WERI-Rb-1 (cell line): ENCODE measurements at regions not wholly inside any gene's neighbourhood (a gene's known extent, or its start where the extent isn't known, plus 50 kb on each side); places are given as distances from the start of the nearest gene placed in this dataset.
"Not testable (repeated sequence)": the region's sequence is repeated elsewhere in the genome, so short reads cannot be mapped to it uniquely, and the experiment has no call there.

Experiments
- DNase-seq: peaks from one replicate; pipeline ENCODE4 v3.0.0-alpha.2; 2020
- H3K27ac ChIP-seq: fragments of 250-450 bp; sonication (Bioruptor Pico); 2 replicates; pipeline ENCODE4 v1.5.1; 2020; ENCODE audit warnings: mild to moderate bottlenecking, moderate library complexity
- H3K27me3 ChIP-seq: fragments of 250-450 bp; sonication (Bioruptor Pico); 2 replicates; pipeline ENCODE4 v1.5.1; 2021; ENCODE audit warnings: mild to moderate bottlenecking, low read depth, moderate library complexity; ENCODE audit not compliant: insufficient read depth, severe bottlenecking
- H3K36me3 ChIP-seq: fragments of 250-450 bp; sonication (Bioruptor Pico); 2 replicates; pipeline ENCODE4 v1.5.1; 2020; ENCODE audit warnings: mild to moderate bottlenecking, moderate library complexity
- H3K4me3 ChIP-seq: 2 replicates; pipeline ENCODE4 v1.5.1; 2011; ENCODE audit warnings: low read depth, mild to moderate bottlenecking, control low read depth, low read length
- H3K9me3 ChIP-seq: fragments of 250-450 bp; sonication (Bioruptor Pico); 2 replicates; pipeline ENCODE4 v1.5.1; 2021; ENCODE audit warnings: mild to moderate bottlenecking, moderate library complexity; ENCODE audit not compliant: severe bottlenecking
- TF ChIP-seq, protein P1 (sequence below): IDR thresholded peaks from 2 replicates; pipeline ENCODE4 v1.5.1; 2011; ENCODE audit warnings: low read depth, mild to moderate bottlenecking, control low read depth, inconsistent platforms, low read length

GRCh38 chr12:97063292-97063935, 156.4 kb downstream of the NEDD1 start:
- no peak overlapping the region for H3K27ac ChIP-seq
- no peaks in the 10 kb centered on the region for H3K36me3 ChIP-seq
- TF ChIP-seq, protein P1, sequence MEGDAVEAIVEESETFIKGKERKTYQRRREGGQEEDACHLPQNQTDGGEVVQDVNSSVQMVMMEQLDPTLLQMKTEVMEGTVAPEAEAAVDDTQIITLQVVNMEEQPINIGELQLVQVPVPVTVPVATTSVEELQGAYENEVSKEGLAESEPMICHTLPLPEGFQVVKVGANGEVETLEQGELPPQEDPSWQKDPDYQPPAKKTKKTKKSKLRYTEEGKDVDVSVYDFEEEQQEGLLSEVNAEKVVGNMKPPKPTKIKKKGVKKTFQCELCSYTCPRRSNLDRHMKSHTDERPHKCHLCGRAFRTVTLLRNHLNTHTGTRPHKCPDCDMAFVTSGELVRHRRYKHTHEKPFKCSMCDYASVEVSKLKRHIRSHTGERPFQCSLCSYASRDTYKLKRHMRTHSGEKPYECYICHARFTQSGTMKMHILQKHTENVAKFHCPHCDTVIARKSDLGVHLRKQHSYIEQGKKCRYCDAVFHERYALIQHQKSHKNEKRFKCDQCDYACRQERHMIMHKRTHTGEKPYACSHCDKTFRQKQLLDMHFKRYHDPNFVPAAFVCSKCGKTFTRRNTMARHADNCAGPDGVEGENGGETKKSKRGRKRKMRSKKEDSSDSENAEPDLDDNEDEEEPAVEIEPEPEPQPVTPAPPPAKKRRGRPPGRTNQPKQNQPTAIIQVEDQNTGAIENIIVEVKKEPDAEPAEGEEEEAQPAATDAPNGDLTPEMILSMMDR: no peak
- no peak for DNase-seq
- no peak overlapping the region for H3K4me3 ChIP-seq
- H3K9me3 ChIP-seq: no peaks in the 10 kb centered on the region
- H3K27me3 ChIP-seq: peaks cover 5% of the 10 kb centered on the region

DNA sequence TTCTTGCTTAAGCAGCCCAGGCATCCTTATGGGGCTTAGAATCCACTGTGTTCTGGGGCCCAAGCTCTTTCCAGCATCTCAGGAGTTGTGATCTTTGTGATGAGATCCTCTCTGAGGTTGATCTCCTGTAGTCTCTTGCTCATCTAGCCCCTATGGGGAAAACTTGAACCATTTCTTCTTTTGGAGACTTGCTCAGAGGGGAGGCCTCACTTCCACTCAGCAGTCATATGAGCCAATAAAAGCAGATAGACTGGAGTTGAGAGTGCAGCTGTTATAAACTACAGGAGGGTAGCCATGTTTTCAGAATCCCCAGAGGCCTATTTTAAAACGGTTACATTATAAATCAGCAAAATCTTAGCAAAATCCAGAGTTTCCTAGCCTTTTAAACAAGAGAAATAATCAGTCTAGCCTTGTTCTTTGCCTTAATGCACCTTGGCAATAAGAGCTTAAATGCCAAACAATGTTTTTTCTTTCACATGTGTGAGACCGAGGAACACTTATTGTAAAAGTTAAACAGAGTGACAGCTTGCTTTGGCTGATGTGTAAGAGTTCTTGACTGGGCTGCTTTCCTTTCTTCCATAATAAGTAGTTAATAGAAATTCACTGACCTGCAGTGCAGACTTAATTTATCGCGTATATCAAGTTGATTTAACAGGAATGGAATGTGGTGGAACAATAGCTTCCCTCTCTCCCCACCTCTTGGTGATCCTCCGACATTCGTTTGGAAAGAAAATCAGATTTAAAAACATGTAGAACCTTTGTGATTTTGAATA, 168.3 kb downstream of the NEDD1 start:
- no peak for DNase-seq
- H3K4me3 ChIP-seq: no peak overlapping the region
- no peaks in the 10 kb centered on the region for H3K27me3 ChIP-seq
- no peak overlapping the region for H3K27ac ChIP-seq
- H3K36me3 ChIP-seq: no peaks in the 10 kb centered on the region
- no peaks in the 10 kb centered on the region for H3K9me3 ChIP-seq
- TF ChIP-seq, protein P1: no peak

GRCh38 chr12:97075934-97076630, 169.0 kb downstream of the NEDD1 start:
- Histone ChIP-seq H3K4me3 (no peak overlapping the region), H3K36me3 (no peaks in the 10 kb centered on the region), H3K9me3 (no peaks in the 10 kb centered on the region), H3K27ac (no peak overlapping the region), H3K27me3 (no peaks in the 10 kb centered on the region)
- no peak for DNase-seq
- TF ChIP-seq, protein P1: no peak

DNA sequence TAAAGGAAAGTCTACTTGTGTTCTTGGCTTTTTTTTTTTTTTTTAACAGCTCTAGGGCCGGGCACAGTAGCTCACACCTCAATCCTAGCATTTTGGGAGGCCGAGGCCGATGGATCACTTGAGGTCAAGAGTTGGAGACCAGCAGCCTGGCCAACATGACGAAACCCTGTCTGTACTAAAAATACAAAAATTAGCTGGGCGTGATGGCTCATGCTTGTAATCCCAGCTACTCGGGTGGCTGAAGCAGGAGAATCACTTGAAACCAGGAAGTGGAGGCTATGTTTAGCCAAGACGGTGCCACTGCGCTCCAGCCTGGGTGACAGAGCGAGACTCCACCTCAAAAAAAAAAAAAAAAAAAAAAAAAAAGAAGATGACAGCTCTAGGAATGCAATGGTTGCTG, 169.9 kb downstream of the NEDD1 start:
- not testable (repeated sequence) for H3K9me3 ChIP-seq, H3K4me3 ChIP-seq, H3K36me3 ChIP-seq, H3K27me3 ChIP-seq, DNase-seq, H3K27ac ChIP-seq

DNA sequence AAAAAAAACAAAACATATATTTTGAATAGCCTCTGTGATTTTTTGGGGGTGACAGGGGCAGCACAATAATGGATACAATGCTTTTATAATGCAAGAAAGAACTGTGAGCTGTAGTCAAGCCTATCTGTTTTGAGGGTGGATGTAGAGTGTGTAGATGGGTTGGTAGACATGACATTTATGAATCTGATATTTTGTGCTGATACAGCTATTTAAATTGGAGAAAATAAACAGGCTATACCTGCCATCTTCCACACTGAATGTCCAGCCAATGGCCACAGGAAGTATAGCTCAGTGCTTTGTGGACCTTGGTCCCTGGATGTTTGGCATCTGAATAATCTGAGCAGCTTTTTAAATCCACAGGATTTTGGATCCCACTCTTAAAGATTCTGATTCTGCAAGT, 175.0 kb downstream of the NEDD1 start:
- no peaks in the 10 kb centered on the region for H3K36me3 ChIP-seq
- H3K27ac ChIP-seq: no peak overlapping the region
- H3K27me3 ChIP-seq: peaks cover 3% of the 10 kb centered on the region
- H3K4me3 ChIP-seq: no peak overlapping the region
- DNase-seq: no peak
- H3K9me3 ChIP-seq: no peaks in the 10 kb centered on the region
- TF ChIP-seq, protein P1: no peak

GRCh38 chr12:97093187-97093683, 186.2 kb downstream of the NEDD1 start:
- TF ChIP-seq, protein P1: no peak
- no peak overlapping the region for H3K27ac ChIP-seq
- DNase-seq: no peak
- no peaks in the 10 kb centered on the region for H3K36me3 ChIP-seq
- H3K27me3 ChIP-seq: peaks cover 4% of the 10 kb centered on the region
- H3K4me3 ChIP-seq: no peak overlapping the region
- H3K9me3 ChIP-seq: no peaks in the 10 kb centered on the region
